Stimulated activated CD4-positive, alpha-beta T cell treated with anti-CD3 and anti-CD28 coated beads, Interleukin-15, amount 100 ng/mL, for 24 hours (primary cell): ENCODE measurements at regions not wholly inside any gene's neighbourhood (a gene's known extent, or its start where the extent isn't known, plus 50 kb on each side); places are given as distances from the start of the nearest gene placed in this dataset.

ENCODE experiments used
- DNase-seq: peaks from one replicate; pipeline ENCODE4 v3.0.0-alpha.2; 2020

DNA sequence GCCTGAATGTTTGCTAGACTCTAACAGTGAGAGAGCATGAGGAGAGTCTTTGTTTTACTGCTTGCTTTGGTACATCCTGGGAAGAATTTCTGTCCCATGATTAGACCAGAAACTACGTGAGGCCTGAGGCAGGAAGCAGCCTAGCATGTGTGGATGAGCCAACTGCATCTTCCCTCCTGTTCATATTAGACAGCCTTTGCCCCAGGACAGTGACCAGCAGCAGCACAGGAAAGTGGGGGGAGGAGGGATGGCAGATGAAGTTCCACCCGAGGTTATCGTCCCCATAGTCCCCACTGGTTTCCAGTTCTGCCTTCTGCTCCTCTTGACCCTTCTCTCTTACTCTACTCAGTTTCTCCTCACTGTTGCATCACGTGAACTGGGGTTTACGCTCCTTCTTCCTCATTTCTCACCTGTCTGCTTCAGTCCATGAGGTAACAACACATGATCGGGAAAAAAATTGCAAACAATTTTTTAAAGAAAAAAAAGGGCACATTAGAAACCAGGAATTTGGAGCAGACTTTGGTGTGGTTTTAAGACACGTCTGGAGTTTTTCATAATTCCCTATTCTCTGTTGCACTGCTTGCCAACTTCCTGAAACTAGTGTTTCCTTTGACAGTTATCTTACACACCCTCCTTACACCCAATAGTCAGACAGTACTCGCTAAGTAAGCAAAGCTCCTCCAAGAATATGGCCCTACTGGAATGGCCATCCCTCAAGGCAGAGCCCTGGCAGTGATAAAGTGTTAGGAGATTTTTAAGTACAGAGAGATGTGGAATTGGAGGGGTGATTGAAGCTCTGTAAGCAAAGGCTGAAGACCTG lies 84.1 kb downstream of the SNX18 start:
- no peak for DNase-seq
